SK-N-SH (cell line): ENCODE measurements at regions not wholly inside any gene's neighbourhood (a gene's known extent, or its start where the extent isn't known, plus 50 kb on each side); places are given as distances from the start of the nearest gene placed in this dataset.
A peak's percentile ranks its signal among the peaks of the same experiment; 100 is the strongest.

Experiments used
- CTCF ChIA-PET: fragments of 300-600, 350-600 bp; formaldehyde crosslinking; extraction: SDS; loops from one replicate; lab custom pipeline; 2021; lab: Yijun Ruan, JAX
- POLR2A ChIA-PET: fragments of 350-600 bp; sonication (Branson Sonifier 250); formaldehyde crosslinking; extraction: SDS; loops from one replicate; lab custom pipeline; 2020; ENCODE audit warnings: antibody characterized with exemption, inconsistent platforms; lab: Yijun Ruan, JAX
- DNase-seq: peaks from one replicate; pipeline ENCODE4 v3.0.0; 2012
- H2AFZ ChIP-seq: fragments of 200-600 bp; sonication (generic); 2 replicates; pipeline ENCODE4 v1.8.1; 2016; ENCODE audit warnings: antibody characterized with exemption, mild to moderate bottlenecking, low read depth
- H3F3A ChIP-seq: fragments of 200-600 bp; sonication (generic); replicated peaks from 2 replicates; pipeline ENCODE3; 2016; ENCODE audit warnings: antibody characterized with exemption, mild to moderate bottlenecking; ENCODE audit not compliant: insufficient read depth
- H3K27ac ChIP-seq, 2 experiments: fragments of 200-500 bp in 1 of 2; fragments of 200-600 bp in 1 of 2; sonication (Bioruptor generic) in 1 of 2; sonication (generic), shearing (Covaris generic) in 1 of 2; 2 replicates each; pipeline versions ENCODE4 v1.5.1 to v1.6.1; 2014 to 2016; ENCODE audit warnings: low read depth in 2 of 2, inconsistent platforms in 1 of 2, low read length in 1 of 2, mild to moderate bottlenecking in 1 of 2, mixed read lengths in 1 of 2
- H3K27me3 ChIP-seq: fragments of 200-600 bp; sonication (generic), shearing (Covaris generic); 2 replicates; pipeline ENCODE4 v1.6.1; 2016; ENCODE audit warnings: mixed run types; ENCODE audit not compliant: insufficient read depth
- H3K36me3 ChIP-seq, 2 experiments: fragments of 200-500 bp in 1 of 2; fragments of 200-600 bp in 1 of 2; sonication (Bioruptor generic) in 1 of 2; sonication (generic) in 1 of 2; replicated peaks in 1 of 2; 2 replicates each; pipeline versions ENCODE3 to v1.5.1; 2014 to 2016; ENCODE audit warnings: low read length in 1 of 2, mild to moderate bottlenecking in 1 of 2; ENCODE audit not compliant: insufficient read depth in 2 of 2, control insufficient read depth in 1 of 2
- H3K4me1 ChIP-seq, 2 experiments: fragments of 200-500 bp in 1 of 2; fragments of 200-600 bp in 1 of 2; sonication (Bioruptor generic) in 1 of 2; sonication (generic), shearing (Covaris generic) in 1 of 2; 2 replicates each; pipeline versions ENCODE4 v1.5.1 to v1.6.1; 2014 to 2016; ENCODE audit warnings: low read depth in 1 of 2, low read length in 1 of 2, mixed run types in 1 of 2; ENCODE audit not compliant: insufficient read depth in 2 of 2, control insufficient read depth in 1 of 2
- H3K4me2 ChIP-seq: fragments of 200-600 bp; sonication (generic), shearing (Covaris generic); 2 replicates; pipeline ENCODE4 v1.6.1; 2017; ENCODE audit warnings: mixed run types
- H3K4me3 ChIP-seq, 2 experiments: fragments of 200-500 bp in 1 of 2; fragments of 200-600 bp in 1 of 2; sonication (Bioruptor generic) in 1 of 2; sonication (generic), shearing (Covaris generic) in 1 of 2; 2 replicates each; pipeline versions ENCODE4 v1.5.1 to v1.8.1; 2014 to 2016; ENCODE audit warnings: low read depth in 2 of 2, inconsistent platforms in 1 of 2, low read length in 1 of 2, mild to moderate bottlenecking in 1 of 2, mixed read lengths in 1 of 2, moderate library complexity in 1 of 2
- H3K79me2 ChIP-seq: fragments of 200-600 bp; sonication (generic); 2 replicates; pipeline ENCODE4 v1.8.1; 2017; ENCODE audit warnings: mild to moderate bottlenecking; ENCODE audit not compliant: insufficient read depth
- H3K9ac ChIP-seq: fragments of 200-600 bp; sonication (generic); 2 replicates; pipeline ENCODE4 v1.6.1; 2017; ENCODE audit warnings: mixed run types
- H3K9me2 ChIP-seq: fragments of 200-600 bp; sonication (generic); 2 replicates; pipeline ENCODE4 v1.6.1; 2017; ENCODE audit warnings: mixed run types
- H3K9me3 ChIP-seq: fragments of 200-600 bp; sonication (generic); 2 replicates; pipeline ENCODE4 v1.6.1; 2017; ENCODE audit warnings: mixed run types, mild to moderate bottlenecking, moderate library complexity
- H4K20me1 ChIP-seq: fragments of 200-600 bp; sonication (generic); 2 replicates; pipeline ENCODE4 v1.6.1; 2017; ENCODE audit warnings: mild to moderate bottlenecking, mixed run types; ENCODE audit not compliant: insufficient read depth
- CHD2 ChIP-seq: fragments of 150-350 bp; IDR thresholded peaks from 2 replicates; pipeline ENCODE4 v1.6.1; 2018; ENCODE audit warnings: low read length; ENCODE audit not compliant: partially characterized antibody
- CTCF ChIP-seq: fragments of 200-600 bp; sonication (generic); IDR thresholded peaks from 2 replicates; pipeline ENCODE4 v1.6.1; 2017; ENCODE audit warnings: antibody characterized with exemption, mild to moderate bottlenecking, moderate library complexity
- EP300 ChIP-seq, 2 experiments: IDR thresholded peaks; 2 replicates each; pipeline versions ENCODE4 v1.4.0 to v1.6.1; 2012; ENCODE audit warnings: borderline replicate concordance in 1 of 2, low read depth in 1 of 2, low read length in 1 of 2
- EZH2phosphoT487 ChIP-seq: fragments of 200-600 bp; sonication (generic); IDR thresholded peaks from 2 replicates; pipeline ENCODE4 v1.6.1; 2017; ENCODE audit warnings: low read depth, mixed run types, mild to moderate bottlenecking, antibody characterized with exemption, moderate library complexity, borderline replicate concordance
- FOXJ3 ChIP-seq: sonication (generic); formaldehyde crosslinking; IDR thresholded peaks from 2 replicates; pipeline ENCODE4 v1.5.1; 2020; ENCODE audit warnings: mild to moderate bottlenecking, missing genetic modification reagents
- FOXM1 ChIP-seq: IDR thresholded peaks from 2 replicates; pipeline ENCODE4 v1.4.0; 2012; ENCODE audit warnings: low read depth, mild to moderate bottlenecking
- GATA2 ChIP-seq: sonication (generic); formaldehyde crosslinking; IDR thresholded peaks from 2 replicates; pipeline ENCODE4 v1.5.0; 2020; ENCODE audit warnings: mild to moderate bottlenecking, missing genetic modification reagents
- MAX ChIP-seq: IDR thresholded peaks from 2 replicates; pipeline ENCODE4 v1.4.0; 2012; ENCODE audit warnings: low read depth
- MEF2A ChIP-seq: IDR thresholded peaks from 2 replicates; pipeline ENCODE4 v1.4.0; 2012; ENCODE audit warnings: low read depth, borderline replicate concordance
- NFIC ChIP-seq: IDR thresholded peaks from 2 replicates; pipeline ENCODE4 v1.4.0; 2012; ENCODE audit warnings: borderline replicate concordance
- RAD21 ChIP-seq: IDR thresholded peaks from 2 replicates; pipeline ENCODE4 v1.6.1; 2012; ENCODE audit warnings: mild to moderate bottlenecking, low read length
- RCOR1 ChIP-seq: fragments of 150-350 bp; IDR thresholded peaks from 2 replicates; pipeline ENCODE4 v1.6.1; 2017; ENCODE audit warnings: antibody characterized with exemption, low read length
- SMC3 ChIP-seq: IDR thresholded peaks from 2 replicates; pipeline ENCODE4 v1.6.1; 2012; ENCODE audit warnings: low read depth, low read length, improper control_type of control experiment
- TAF1 ChIP-seq: IDR thresholded peaks from 2 replicates; pipeline ENCODE4 v1.6.1; 2012; ENCODE audit warnings: low read depth, mild to moderate bottlenecking, low read length, moderate library complexity, borderline replicate concordance
- USF1 ChIP-seq: IDR thresholded peaks from 2 replicates; pipeline ENCODE4 v1.4.0; 2012; ENCODE audit warnings: low read depth, borderline replicate concordance
- WGBS: methylation state at CpG from one replicate; pipeline ENCODE4 v1.1.6; 2017; ENCODE audit warnings: low lambda C conversion rate; 5-methylcytosine and 5-hydroxymethylcytosine counted together

GRCh38 chr13:79680485-79680884 is 199.5 kb downstream of the NDFIP2 start:
- Histone ChIP-seq H2AFZ (peak overlapping the region; percentile 8; the same call in 1 of the 2 replicates), H3F3A (peaks cover 4% of the 10 kb centered on the region), H3K4me2 (no peak overlapping the region), H3K9me3 (no peaks in the 10 kb centered on the region), H3K9ac (no peak overlapping the region), H3K4me1 (peaks cover 14 to 24% of the 10 kb centered on the region in 2 experiments; a peak in 3 of 4 replicates), H3K27me3 (no peaks in the 10 kb centered on the region), H3K79me2 (no peaks in the 10 kb centered on the region), H4K20me1 (no peaks in the 10 kb centered on the region), H3K27ac (peak overlapping the region in 1 of 2 experiments; percentile 92; a peak in 2 of 4 replicates), H3K4me3 (no peak overlapping the region), H3K9me2 (no peaks in the 10 kb centered on the region), H3K36me3 (no peaks in the 10 kb centered on the region)
- CTCF ChIA-PET = interaction anchor here (0.7 to 2.9 kb wide), 10 partner anchors 12 to 1337 kb away, joined by 3 to 20 read pairs (median 3); partner anchors contain the start of gene SPRY2
- POLR2A ChIA-PET = interaction anchor here (0.8 kb wide), 1 partner anchor 661 kb away, joined by 3 read pairs; the partner anchor contains the start of gene SPRY2
- peak; percentile 13 for DNase-seq
- TF ChIP-seq EZH2phosphoT487 = no peak
- TF ChIP-seq GATA2 (CRISPR knock-in tag) = no peak
- peak; percentile 34 for TF ChIP-seq CHD2
- TF ChIP-seq EP300 (IDR thresholded peaks at IDR 0.05; ENCODE audit: borderline replicate concordance in 1 of 2, low read depth in 1 of 2, low read length in 1 of 2) = peak in 1 of 2 experiments; percentile 87; a peak in 2 of 4 replicates
- peak; percentile 43 for TF ChIP-seq RAD21
- TF ChIP-seq FOXM1 = no peak
- no peak for TF ChIP-seq FOXJ3 (CRISPR knock-in tag)
- peak; percentile 57; the same call in 1 of the 2 replicates for TF ChIP-seq RCOR1
- no peak for TF ChIP-seq USF1

- H3K4me2 ChIP-seq = no peak overlapping the region
- H2AFZ ChIP-seq = no peak overlapping the region
- WGBS = 21% methylated on average over 2 of the region's 2 CpGs
- CTCF ChIA-PET = interaction anchor here (0.7 to 2.9 kb wide), 24 partner anchors 9 to 1338 kb away, joined by 3 to 20 read pairs (median 4); partner anchors contain the start of gene SPRY2
- H3K4me1 ChIP-seq = peaks cover 14 to 30% of the 10 kb centered on the region in 2 experiments; a peak in 3 of 4 replicates
- no peaks in the 10 kb centered on the region for H3K9me2 ChIP-seq
- H3K36me3 ChIP-seq = no peaks in the 10 kb centered on the region
- H3K27me3 ChIP-seq = no peaks in the 10 kb centered on the region
- POLR2A ChIA-PET = no interaction called here
- TF ChIP-seq RCOR1 (peak; percentile 35; the same call in 1 of the 2 replicates), SMC3 (peak; percentile 77), MAX (0 out of 2 replicates have a peak, but pooled peaks have one; percentile 14), RAD21 (peak; percentile 88), CTCF (peak; percentile 80), TAF1 (no peak), EP300 (IDR thresholded peaks at IDR 0.05; ENCODE audit: borderline replicate concordance in 1 of 2, low read depth in 1 of 2, low read length in 1 of 2) (peak in 1 of 2 experiments; percentile 47; a peak in 1 of 4 replicates), NFIC (no peak), MEF2A (no peak)
- no peak overlapping the region for H3K9ac ChIP-seq
- DNase-seq = peak; percentile 12
- H3F3A ChIP-seq = peaks cover 4% of the 10 kb centered on the region
- peak overlapping the region in 1 of 2 experiments; percentile 92; a peak in 2 of 4 replicates for H3K27ac ChIP-seq
- H3K4me3 ChIP-seq = no peak overlapping the region
- no peaks in the 10 kb centered on the region for H4K20me1 ChIP-seq
- no peaks in the 10 kb centered on the region for H3K79me2 ChIP-seq
- no peaks in the 10 kb centered on the region for H3K9me3 ChIP-seq
Measured at GRCh38 chr13:79679334-79679733, 198.4 kb downstream of the NDFIP2 start.
